HG03378 (cell line): ENCODE measurements at regions not wholly inside any gene's neighbourhood (a gene's known extent, or its start where the extent isn't known, plus 50 kb on each side); places are given as distances from the start of the nearest gene placed in this dataset.

ENCODE experiments used
- ATAC-seq: cut with Tn5 transposase; IDR thresholded peaks from one replicate; pipeline ENCODE4 v1.9.1; 2021; ENCODE audit warnings: mild to moderate bottlenecking, moderate library complexity; ENCODE audit not compliant: unreplicated experiment

DNA sequence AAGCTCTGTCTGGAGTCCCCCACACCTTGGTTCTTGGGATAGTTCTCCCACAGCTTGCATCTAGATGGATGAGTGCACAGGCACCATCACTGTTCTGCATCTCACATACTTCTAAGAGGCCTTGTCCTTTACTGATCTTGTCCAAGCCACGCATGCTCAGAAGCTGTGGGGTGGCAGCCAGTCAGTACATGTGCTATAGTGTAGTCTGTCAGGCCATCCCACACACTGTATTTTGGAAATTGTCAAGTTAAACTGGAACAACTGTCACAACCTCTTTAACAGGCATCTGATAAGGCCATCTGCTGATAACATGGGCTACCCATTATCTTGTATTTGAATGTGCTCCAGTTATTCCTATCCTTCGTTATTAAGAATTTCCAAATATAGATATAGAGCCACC is 296.5 kb upstream of the AZI2 start:
- no peak for ATAC-seq

DNA sequence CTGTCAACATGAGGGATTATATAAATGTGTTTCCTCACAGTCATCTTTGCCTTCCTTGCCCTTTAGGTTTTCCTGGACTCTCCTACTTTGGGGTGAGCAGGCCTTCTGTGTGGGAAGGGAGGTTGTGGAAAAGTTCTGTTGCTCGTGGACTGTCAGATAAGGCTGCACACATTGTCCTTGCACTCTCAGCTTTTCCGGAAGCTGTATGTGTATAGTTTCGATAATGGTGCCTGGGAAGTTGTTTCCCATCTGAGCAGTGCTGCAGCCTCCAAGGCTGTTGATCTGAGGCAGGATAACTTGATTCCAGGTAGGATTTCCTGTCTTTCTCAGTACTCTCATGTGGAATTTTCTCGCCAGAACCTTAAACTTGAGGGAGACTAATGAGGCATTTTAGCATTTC is 297.8 kb upstream of the AZI2 start:
- no peak for ATAC-seq

DNA sequence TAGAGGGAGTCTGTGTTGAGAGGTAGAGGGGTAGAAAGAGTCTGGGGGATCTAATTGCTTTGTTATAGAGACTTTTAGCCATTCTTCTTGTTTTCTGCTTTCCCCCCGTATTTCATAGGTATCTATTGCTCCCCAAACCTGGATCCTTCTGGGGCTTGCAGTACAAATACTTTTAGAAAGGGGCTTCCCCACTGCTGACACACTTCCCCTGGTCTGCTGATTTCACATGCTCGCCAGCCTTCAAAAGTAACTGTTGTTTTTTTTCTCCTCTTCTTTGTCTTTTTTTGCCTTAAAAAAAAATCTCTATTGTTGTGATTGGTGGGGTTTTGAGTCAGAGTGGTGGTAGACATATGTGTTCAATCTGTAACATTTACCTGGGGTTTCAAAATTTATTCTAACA is 300.6 kb upstream of the AZI2 start:
- ATAC-seq, result no peak

DNA sequence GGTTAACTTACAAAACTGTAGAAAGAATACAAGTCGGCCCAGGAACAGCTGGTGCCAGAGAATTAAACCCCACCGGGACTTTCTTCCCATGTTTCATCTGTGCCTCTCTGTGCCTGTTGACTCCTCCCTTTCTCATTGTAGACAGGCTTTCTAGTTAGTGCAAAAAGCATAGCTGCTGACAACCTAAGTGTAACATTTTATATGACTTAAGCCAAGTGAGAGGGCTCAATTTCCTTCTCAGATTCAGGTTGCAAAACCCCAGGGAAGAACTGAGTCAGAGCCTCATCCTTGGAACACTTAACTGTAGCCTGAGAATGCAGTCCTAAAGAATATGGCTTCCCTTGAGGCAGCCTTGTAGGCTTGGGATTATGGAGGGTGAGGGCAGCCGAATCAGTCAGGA is 302.5 kb upstream of the AZI2 start:
- no peak for ATAC-seq

DNA sequence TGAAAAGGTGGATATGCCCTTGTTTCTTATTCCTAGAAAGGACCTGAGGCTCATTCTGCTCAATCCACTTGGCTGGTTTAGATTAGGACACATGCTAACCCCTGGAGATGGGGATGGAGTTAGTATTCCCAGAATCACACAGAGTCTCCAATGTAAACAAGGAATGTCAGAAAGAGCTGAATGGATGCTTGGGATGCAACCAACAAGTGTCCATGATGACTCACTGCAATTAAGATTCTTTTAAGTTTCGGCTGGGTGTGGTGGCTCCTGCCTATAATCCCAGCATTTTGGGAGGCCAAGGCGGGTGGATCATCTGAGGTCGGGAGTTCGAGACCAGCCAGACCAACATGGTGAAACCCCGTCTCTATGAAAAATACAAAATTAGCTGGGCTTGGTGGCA is 315.5 kb upstream of the AZI2 start:
- ATAC-seq, result no peak

DNA sequence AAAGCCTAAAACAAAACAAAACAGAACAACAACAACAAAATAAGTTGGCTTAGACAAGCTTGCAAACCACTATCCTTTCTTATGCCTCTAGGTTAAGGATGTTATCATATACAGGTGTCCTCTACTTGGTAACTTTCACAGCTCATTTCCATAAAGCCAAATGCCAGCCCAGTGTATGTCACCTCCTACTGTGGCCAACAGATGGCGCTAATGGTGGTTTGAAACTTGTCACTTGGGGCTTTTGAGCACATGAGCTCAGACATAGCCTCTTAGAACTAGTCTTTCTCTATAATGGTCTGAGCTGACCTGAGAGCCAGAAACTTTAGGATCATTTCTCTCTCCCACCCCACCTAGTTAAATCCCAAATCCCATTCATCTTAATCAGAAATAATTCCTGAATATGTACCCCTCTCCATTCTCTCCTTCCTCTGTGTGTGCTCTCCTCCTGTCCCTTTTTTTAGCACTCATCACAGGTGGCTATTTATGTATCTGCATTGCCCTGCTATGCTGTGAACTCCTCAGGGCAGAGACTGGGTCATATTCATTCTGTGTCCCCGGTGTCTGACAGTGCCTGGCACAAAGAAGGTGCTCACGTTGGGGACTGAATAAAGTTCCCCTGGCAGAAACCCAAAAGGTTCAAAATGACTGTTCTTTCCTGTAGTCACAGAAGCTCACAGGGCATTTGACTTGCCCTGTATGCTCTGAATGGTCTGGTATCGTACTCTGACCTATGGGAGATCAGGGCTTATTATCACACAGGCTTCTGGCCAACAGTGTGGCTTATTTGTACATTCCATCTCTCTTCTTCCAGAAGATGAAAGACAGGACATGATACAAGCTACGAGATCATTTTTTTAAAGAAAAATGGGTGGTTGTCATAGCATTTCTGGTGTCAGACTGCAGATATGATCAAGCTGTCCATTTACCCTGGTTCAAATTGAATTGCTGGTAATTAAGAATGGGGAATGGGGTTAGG is 319.3 kb upstream of the AZI2 start:
- peak; percentile 91 for ATAC-seq

DNA sequence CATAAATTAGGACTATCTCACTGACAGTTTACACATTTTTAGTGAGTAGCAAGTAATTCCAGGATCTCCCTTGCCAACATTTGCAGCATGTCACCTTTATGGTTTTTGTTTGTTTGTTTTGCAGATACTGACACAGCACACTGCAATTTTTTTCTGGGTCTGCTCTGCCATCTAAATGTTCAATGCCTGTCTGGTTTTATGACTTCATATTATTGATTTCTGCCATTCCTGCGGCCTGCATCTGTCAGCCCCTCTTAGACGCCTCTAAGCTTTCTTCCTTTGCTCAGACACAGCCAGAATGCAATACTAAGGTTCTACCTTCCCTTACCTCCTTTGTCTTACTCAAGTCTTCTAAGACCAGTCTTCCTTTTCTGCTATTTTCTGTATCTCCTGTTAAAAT is 321.2 kb upstream of the AZI2 start:
- no peak for ATAC-seq

DNA sequence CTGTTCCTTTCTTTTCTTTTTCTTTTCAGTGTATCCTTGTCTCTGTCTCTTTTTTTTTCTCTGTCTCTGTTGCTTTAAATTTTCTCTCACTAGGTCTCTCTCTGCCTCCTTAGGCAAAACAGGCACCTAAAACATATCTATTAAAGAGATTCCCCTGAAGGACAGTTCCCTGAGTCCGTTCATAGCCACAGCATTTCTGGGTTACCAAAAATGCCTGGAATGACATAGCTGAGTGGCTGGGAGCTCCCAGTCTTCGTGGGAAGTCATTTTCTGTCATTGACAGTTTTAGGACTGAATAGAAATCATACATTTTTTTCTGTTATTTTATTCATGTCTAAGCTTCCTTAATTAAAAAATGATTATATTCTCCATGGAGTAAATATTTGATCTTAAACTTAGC is 323.8 kb upstream of the AZI2 start:
- no peak for ATAC-seq

DNA sequence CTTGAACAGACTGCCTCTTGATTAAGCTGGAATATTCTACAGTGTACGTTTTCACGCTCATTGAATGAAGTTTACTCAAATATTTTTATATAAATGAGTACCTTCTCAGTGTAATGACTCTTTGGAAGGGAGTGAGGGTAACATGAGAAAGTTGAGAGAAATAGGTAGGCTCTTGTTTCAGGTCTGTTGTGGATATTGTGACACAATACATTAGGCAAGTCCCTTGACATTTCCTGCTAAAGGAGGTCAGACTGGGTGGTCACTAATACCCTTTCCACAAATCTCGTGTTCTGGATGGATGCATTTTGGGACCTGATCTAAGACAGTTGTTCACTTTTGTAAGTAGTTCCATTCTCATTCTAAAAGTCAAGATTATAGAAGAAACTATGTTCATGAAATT is 324.8 kb upstream of the AZI2 start:
- ATAC-seq, result no peak

DNA sequence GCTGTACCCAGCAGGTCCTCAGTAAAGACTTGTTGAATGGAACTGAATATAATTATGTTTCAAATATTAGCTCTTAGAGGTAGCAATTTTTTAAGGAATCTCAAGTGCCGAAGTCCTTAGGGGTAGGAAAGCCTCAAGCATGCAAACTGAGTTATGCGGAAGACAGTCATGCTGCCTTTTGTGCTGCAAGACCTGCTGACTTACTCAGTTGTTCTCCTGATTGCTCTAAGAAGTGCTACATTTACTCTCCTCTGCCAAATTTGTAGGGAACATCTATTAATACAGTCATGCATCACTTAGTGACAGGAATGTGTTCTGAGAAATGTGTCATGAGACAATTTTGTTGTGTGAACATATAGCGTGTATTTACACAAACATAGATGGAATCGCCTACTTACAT is 325.6 kb upstream of the AZI2 start:
- no peak for ATAC-seq

DNA sequence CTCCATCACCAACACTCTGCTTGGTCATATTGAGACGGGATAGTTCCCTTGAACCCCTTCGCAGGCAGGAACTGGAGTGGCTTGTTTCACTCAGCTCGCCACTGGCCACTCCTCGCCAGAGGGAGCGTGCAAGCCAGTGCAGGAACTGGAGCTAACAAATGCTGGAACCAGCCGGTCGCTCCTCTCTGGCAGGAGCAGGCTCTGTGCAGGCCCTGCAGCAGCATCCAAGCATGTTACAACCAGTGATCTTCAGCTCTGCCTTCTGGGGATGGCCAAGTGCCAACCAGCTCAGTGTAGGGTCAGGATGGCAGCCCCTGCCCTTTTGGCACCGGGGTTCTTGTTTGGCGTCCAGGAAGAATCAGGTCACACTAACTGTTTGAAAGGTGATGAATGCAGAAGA is 329.0 kb upstream of the AZI2 start:
- ATAC-seq, result no peak

DNA sequence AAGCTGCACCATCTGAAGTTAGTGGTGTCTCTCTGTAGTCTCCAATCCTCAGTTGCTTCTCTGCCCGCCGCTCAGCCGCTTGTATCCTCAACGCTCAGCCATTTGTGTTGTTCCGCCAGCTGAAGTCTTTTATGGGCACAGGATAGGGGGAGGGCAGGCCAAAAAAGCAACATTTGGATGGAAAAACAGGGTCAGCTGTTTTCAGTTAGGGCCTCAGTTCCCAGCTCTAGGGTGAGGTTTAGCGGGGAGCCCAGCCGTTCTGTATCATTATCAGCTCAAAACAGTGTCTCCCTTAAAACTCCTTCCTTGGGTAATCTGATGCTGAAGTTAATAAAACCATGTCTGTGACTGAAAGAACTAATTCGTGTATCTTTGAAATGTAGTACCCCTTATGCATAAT is 329.5 kb upstream of the AZI2 start:
- no peak for ATAC-seq

DNA sequence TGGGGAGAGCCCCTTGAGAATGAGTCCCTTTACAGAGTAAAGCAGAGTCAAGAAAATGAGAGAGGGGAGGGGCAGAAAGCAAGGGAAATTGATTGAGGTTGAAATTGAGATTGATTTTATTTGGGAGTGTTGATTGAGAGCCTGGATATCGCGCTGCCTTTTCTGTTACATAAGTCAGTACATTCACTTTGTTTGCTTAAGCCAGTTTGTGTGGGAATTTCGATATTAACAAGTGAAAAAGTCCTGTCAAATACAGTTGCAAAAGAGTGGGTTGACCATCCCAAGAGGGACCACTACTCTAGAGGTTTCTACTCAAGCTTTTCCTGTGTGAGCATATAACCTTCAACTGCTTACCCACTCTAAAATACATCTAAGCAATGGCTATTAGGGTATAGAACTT is 331.4 kb upstream of the AZI2 start:
- no peak for ATAC-seq

DNA sequence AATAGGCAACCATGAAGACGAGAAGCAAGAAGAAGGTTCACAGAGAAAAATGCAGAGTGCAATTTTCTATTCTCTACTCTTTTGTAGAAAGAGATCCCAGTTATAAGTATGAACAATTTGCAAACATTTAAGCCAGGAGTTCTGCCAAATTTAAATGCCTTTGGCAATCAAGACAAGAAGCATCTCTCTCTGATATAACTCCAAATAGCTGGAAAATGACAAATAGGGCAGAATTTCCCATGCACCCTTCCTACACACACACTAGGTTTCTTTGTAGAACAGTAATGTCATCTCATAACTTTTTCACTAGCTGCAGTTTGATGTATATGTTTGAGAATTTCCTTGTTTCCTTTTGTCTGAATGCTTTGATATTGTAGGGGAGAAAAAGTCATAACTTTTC is 333.5 kb upstream of the AZI2 start:
- no peak for ATAC-seq

DNA sequence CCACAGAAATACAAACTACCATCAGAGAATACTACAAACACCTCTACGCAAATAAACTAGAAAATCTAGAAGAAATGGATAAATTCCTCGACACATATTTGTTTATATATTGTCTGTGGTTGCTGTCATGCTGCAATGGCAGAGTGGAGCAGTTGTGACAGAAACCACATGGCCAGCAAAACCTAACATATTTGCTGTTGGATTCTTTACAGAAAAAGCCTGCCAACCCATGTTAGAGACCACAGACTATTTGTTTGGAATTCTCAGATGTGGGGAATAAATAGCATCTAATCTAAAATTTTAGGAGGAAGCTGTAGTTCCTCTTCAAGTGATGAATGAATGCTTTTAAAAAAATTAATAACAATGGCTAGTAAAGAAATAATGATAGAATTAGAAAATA is 341.6 kb upstream of the AZI2 start:
- no peak for ATAC-seq

DNA sequence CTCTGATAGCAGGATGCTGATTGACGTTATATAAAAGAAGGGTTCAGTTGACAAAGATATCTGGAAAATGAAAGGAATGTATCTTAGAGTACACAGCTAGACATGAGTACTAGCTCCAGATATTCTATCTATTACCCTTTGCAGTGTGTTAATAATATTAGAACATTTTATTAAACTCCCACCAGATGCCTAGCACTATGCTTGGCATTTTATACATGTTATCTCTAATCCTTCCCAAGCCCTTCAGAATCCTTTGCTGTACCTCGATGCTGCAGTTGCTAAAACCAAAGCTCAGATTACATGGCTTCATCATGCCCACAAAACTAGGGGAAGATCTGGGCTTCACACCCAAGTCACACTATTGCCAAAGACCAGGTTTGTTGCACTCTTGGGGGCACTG is 350.1 kb upstream of the AZI2 start:
- no peak for ATAC-seq

DNA sequence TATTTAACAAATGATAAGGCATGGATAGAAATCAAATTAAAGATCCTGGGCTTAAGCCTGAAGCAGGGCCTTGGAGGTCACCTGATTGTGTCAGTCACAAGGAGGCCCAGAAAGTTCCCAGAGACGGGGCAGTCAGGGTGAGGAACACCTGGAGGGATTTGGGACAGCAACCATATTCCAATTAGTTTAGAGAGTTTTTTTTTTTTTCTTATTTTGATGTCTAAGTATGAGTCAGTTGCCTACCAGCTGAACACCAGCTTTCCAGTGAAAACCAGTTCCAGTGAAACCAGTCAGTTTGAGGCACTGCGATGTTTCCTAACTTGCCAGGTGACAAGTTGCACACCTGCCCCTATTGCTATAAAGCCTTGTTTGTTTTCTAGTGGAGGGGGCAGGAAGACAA is 350.7 kb upstream of the AZI2 start:
- no peak for ATAC-seq

DNA sequence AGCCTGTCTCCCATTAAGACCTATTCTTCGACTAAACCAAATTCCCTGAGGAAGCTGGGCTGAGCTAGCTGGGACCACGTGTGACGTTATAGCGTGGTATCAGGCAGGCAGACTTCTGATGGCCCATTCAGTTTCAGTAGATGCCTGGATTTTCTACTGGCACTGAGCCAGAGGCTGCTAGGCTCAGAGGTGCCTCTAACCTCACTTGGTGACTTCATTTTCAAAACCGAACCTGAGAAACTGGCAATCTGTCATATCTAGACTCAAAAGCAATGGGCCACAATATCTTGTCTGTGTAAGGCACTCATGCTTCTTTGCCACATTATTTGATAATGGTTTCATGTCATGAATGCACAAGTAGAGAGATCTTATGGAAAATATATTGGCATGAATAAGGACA is 352.1 kb upstream of the AZI2 start:
- no peak for ATAC-seq

DNA sequence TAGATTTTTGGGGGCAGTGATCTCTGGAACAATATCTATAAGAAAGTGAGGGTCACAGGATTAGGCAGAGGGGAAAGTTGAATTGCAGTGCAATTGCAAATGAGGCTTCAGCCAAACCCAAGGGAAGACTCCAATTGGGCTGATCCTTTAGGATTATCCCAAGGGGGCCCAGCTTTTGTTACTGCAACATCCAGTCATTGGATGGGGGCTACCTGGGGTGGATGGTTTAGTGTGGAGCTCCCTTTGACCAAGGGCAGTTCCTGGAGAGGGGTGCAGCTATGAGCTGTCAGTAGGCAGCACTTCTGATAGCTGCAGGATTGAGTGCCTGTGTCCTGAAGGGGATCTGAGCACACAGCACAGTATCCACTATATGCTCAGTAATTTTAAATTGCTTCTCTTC is 355.2 kb upstream of the AZI2 start:
- no peak for ATAC-seq

DNA sequence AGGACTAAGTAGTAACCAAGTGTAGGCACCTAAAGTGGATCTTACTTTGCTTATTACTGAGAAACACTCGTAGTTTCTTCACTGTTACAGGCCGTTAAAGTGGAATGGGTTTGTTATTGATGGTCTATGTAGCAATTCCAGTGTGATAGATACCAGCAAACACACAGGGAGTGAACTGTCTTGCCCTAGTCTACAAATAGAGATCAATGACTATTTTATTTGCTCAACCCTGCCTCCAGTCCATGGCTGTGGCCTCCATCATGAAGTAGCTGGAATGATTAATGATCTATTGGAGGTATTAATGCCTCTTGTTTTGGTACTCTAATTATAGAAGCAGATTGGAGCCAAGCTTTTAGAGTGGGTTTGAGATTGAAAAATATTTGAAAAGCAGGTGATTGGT is 362.7 kb upstream of the AZI2 start:
- no peak for ATAC-seq

DNA sequence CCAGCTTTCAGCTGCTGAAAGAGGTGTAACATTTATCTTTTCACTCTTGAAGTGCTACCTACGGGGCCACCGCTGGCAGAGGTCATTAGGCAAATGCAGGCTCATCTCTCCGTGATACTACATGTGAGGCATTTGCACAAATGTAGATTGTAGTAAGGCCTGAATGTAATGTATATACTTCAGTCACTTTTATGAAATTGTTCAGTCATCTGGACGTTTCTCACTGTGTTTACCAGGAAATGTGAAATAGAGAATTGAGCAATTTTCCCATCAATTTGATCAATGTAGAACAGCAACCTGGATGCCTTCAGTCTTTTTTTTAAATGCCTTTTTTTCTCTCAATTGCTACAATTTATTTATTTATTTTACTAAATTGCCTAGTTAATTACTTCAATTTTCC is 368.3 kb upstream of the AZI2 start:
- ATAC-seq, result no peak

DNA sequence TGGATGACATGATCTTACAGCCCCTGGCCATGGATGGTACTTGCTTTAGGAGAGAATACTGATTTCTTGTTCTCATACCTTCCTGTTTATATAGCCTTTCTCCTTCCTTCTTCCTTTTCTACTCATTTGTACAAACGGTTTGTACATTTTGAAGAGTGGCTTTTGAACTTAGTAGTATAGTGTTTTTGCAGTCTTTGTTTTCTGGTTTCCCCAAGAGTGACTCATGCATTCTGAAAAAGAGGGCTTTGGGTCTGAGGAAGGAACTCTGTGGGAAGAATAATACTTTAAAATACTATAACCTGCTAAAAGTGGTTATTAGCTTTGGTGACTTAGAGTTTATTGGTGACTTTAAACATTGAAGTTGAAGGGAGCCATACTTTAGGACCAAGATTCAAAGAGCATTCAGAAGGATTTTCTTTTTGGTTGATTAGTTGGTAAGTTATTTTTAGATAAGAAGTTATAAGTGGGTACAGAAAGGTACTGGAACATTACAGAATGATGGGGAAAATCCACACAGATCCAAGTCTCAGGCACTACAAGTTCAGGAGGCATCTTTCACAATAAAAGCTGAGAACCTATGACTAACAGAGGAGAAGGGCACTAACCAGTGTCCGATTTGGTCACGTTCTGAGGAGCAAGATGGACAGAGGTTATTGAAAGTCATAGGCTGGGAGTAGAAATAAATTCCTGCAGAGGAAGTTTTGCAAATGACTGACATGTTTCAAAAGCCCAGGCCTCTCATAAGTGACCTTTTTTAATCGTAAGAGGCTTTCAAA is 369.6 kb upstream of the AZI2 start:
- no peak for ATAC-seq
